H54 (cell line): ENCODE measurements at regions not wholly inside any gene's neighbourhood (a gene's known extent, or its start where the extent isn't known, plus 50 kb on each side); places are given as distances from the start of the nearest gene placed in this dataset.

Source experiments
- DNase-seq: peaks from one replicate; pipeline ENCODE4 v3.0.0; 2011; ENCODE audit warnings: low spot score, mixed read lengths; ENCODE audit not compliant: insufficient read length
- FAIRE-seq: peaks from 3 replicates; lab custom pipeline; 2011; peaks lifted over from hg19 to GRCh38; lab: Jason Lieb, UNC
- POLR2A ChIP-seq: IDR thresholded peaks from 2 replicates; pipeline ENCODE4 v1.6.1; 2011; ENCODE audit warnings: low read depth, mild to moderate bottlenecking, low read length

DNA sequence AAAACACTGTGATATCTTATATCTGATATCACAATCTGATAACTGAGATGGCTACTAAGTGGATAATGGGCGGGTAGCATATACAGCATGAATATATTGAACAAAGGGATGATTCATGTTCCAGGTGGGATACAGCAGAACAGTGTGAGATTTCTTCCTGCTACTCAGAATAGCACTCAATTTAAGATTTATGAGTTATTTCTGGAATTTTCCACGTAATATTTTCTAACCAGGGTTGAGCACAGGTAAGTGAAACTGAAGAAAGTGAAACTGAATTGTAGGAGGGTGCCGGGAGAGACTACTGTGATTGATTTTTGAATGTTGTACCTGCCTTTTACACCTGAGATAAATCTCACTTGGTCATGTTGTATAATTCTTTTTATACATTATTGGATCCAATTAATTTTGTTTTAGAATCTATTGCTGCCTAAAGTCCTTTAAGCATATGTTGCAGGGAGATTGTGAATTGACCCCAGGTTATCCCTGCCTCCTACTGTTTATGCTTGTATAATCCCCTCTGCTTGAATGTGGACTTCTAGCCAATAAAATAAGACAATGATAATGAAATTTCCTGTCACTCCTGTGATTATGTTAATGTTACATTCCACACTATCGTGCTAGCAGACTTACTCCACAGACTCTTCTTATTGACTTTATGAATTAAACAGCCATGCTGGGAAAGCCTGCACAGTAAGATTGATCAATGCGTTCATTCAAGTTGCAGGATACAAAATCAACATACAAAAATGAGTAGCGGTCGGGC is 67.6 kb upstream of the RBBP8 start:
- no peak for TF ChIP-seq POLR2A
- FAIRE-seq (no peak), DNase-seq (no peak)

- no peak for FAIRE-seq
- no peak for DNase-seq
- no peak for TF ChIP-seq POLR2A
These were observed 64.3 kb upstream of the RBBP8 start for GRCh38 chr18:22868831-22869230.

DNA sequence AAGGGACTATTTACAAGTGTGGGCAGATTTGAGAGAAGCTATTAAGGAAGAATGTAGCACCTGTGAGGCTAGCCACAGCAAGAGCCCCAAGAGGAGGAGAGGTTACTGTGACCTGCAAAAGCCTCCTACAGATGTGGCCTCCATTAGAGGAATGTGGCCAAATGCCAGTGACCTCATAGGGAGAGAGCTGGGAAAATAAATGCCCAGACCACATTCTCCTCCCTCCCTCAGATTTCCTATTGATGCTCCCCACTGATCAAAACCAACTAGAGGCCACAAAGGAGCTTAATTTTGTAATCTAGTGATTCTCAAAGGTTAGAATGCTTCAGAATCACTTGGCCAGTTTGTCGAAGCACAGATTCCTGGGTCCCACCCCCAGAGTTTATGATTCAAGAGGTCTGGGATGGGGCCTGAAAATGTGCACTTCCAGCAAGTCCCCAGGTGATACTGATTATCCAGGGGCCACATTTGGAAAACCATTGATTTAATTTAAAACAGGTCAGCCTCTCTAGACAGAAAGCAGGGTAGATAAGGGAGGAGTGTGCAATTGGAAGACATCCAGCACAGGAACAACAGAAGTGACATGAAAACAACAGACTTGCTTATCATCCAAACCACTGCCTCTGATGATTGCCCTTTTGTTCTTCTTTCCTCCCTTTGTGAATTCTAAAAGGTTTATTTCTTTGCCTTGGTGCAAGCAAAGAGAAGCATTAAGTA is 61.2 kb upstream of the RBBP8 start:
- DNase-seq, result peak; percentile 2
- FAIRE-seq, result no peak
- no peak for TF ChIP-seq POLR2A

DNA sequence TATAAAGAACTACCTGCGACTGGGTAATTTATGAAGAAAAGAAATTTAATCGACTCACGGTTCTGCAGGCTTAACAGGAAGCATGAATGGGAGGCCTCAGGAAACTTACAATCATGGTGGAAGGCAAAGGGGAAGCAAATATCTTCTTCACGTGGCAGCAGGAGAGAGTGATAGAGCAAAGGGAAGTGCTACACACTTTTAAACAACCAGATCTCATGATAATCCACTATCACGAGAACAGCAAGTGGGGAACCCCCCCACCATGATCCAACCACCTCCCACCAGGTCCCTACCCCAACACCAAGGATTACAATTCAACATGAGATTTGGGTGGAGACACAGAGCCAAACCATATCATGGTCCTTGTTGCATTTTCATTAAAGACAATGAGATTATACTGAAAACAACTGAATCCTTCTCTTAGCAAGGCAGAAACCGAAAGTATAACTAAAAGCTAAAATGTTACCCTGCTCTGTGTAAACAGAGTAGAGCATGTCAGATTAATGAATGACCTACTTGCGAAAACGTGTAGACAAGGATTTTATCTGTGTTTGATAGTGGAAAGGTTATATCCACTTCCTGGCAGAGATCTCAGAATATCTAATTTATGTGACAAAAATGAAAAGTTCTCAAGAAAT is 60.1 kb upstream of the RBBP8 start:
- DNase-seq (no peak), FAIRE-seq (no peak)
- no peak for TF ChIP-seq POLR2A

GRCh38 chr18:22879293-22879692 is 53.8 kb upstream of the RBBP8 start:
- FAIRE-seq (no peak), DNase-seq (no peak)
- TF ChIP-seq POLR2A, result no peak

DNA sequence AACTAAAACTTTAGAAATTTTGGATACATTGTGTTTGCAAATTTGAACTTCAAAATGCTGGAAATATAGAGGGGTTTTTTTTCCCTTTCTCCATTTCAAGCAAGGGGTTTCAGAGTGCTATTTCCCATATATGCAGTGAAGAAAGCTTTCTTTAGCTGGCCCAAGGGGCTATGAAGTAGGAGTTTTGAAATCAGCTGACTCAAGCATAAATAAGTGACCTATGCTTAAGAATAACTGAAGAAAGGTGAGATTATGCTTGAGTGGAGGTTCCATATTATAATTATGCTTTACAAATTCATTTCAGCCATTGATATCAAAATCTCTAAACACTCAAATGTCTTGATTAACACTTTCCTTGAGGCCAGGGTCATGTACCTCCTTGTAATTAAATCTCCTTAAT is 51.0 kb upstream of the RBBP8 start:
- FAIRE-seq (no peak), DNase-seq (no peak)
- TF ChIP-seq POLR2A, result no peak

DNA sequence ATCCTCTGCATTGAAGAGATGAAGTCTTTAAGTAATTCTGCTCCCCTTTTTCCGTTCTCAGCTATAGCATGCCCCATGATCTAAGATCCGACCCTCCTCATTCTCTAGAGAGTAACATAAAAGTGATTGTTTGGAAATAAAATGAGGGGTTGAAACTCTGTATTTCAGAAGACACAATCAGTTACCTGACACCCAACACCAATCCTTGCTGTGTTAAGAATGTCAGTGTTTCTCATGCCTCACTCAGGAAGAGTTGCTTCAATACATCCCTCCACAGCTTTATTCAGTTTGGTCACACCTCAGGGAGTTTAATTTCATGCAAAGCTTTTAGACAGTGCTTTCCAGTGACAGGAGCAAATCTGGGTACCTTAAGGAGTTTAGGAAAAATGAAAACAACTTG is 49.9 kb upstream of the RBBP8 start:
- FAIRE-seq, result no peak

More for the DNA sequence above, 49.9 kb upstream of the RBBP8 start:
- no peak for TF ChIP-seq POLR2A
- no peak for DNase-seq
